ENCODE measurements at regions not wholly inside any gene's neighbourhood (a gene's known extent, or its start where the extent isn't known, plus 50 kb on each side); places are given as distances from the start of the nearest gene placed in this dataset.
"Not testable (repeated sequence)": the region's sequence is repeated elsewhere in the genome, so short reads cannot be mapped to it uniquely, and the experiment has no call there.

DNA sequence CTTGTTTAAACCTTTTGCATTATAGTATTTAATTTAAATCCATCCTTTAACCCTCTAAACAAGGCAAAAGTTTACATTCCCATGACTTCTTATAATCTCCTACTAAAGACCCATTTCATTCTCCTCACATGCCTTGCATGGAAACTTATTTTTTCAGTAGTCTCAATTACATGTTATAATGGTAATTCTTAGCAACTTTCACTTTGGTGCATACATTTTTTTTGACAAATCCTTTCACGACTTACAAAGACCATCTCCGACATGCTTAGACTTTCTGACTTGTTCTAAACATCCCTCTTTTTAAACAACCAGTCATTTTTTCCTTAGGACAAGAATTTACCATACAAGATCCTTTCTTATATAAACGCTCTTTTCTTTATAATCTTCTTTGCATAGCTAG is 615.4 kb upstream of the GBE1 start:
- TF ChIP-seq, protein P1, sequence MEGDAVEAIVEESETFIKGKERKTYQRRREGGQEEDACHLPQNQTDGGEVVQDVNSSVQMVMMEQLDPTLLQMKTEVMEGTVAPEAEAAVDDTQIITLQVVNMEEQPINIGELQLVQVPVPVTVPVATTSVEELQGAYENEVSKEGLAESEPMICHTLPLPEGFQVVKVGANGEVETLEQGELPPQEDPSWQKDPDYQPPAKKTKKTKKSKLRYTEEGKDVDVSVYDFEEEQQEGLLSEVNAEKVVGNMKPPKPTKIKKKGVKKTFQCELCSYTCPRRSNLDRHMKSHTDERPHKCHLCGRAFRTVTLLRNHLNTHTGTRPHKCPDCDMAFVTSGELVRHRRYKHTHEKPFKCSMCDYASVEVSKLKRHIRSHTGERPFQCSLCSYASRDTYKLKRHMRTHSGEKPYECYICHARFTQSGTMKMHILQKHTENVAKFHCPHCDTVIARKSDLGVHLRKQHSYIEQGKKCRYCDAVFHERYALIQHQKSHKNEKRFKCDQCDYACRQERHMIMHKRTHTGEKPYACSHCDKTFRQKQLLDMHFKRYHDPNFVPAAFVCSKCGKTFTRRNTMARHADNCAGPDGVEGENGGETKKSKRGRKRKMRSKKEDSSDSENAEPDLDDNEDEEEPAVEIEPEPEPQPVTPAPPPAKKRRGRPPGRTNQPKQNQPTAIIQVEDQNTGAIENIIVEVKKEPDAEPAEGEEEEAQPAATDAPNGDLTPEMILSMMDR (IDR thresholded peaks at IDR 0.05) = no peak
- no peak for TF ChIP-seq POLR2A (IDR thresholded peaks at IDR 0.05)
- Histone ChIP-seq H3K9me3 (replicated peaks in 1 of 3) (no peaks in the 10 kb centered on the region), H3K27me3 (no peaks in the 10 kb centered on the region), H3K4me3 (no peak overlapping the region), H3K27ac (no peak overlapping the region), H3K36me3 (replicated peaks in 1 of 2) (no peaks in the 10 kb centered on the region), H3K4me1 (replicated peaks in 1 of 2) (no peaks in the 10 kb centered on the region)
- intact Hi-C loops (cut with DNase I) = no loop called here
- DNase-seq = no peak
- WGBS, 4 donors = 77 to 85% (median 82%) methylated on average over 3 of the region's 3 CpGs

DNA sequence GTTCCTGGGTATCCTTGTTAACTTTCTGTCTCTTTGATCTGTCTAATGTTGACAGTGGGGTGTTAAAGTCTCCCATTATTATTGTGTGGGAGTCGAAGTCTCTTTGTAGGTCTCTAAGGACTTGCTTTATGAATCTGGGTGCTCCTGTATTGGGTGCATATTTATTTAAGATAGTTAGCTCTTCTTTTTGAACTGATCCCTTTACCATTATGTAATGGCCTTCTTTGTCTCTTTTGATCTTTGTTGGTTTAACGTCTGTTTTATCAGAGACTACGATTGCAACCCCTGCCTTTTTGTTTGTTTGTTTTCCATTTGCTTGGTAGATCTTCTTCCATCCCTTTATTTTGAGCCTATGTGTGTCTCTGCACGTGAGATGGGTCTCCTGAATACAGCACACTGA is 612.4 kb upstream of the GBE1 start:
- H3K9me3 ChIP-seq (replicated peaks in 1 of 3); H3K4me3 ChIP-seq; H3K27ac ChIP-seq; H3K36me3 ChIP-seq (replicated peaks in 1 of 2); H3K4me1 ChIP-seq (replicated peaks in 1 of 2); H3K27me3 ChIP-seq; DNase-seq; intact Hi-C loops (cut with DNase I): not testable (repeated sequence)
- WGBS, 4 donors = 69 to 75% (median 70%) methylated on average over 4 of the region's 4 CpGs

DNA sequence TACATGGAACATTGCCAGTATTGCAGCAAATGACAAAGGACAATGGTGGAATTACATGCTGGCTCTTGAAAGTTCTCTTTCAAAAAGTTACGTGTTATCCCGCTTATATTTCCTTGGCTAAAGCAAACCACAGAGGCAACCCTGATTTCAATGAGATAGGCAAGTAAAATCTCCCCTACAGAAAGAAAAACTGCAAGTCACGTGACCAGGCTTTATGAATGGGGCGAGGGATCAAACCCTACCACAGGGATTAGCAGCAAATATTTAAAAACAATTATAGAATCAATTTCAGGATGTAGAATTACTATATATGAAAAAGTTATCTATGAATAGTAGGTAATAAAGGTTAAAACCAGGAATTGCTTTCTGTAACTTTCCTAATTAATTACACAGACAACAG is 603.4 kb upstream of the GBE1 start:
- H3K4me3 ChIP-seq = no peak overlapping the region
- 85 to 92% (median 88%) methylated on average over 4 of the region's 4 CpGs for WGBS, 4 donors
- DNase-seq = no peak
- H3K36me3 ChIP-seq (replicated peaks in 1 of 2) = no peaks in the 10 kb centered on the region
- intact Hi-C loops (cut with DNase I) = no loop called here
- H3K9me3 ChIP-seq (replicated peaks in 1 of 3) = no peaks in the 10 kb centered on the region
- no peak for TF ChIP-seq POLR2A (IDR thresholded peaks at IDR 0.05)
- TF ChIP-seq, protein P1 (IDR thresholded peaks at IDR 0.05) = no peak
- no peaks in the 10 kb centered on the region for H3K27me3 ChIP-seq
- no peak overlapping the region for H3K27ac ChIP-seq
- no peaks in the 10 kb centered on the region for H3K4me1 ChIP-seq (replicated peaks in 1 of 2)

DNA sequence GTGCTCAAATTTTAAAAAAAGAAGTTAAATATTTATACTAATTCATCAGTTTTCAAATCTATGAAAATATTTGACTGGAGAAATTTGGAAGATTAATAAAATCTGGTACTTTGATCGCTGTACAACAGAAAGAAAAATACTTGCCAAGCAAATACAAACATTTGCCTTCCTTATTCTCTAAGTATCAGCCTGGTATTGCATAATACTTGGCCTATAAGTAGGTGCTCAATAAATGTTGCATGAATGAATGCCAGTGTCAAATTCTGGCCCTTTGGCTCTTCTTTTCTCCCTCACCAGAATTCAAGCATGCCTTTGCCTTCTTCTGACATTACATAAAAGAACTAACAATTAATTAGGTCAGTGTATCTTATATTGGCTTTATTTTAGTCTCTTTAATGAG is 601.7 kb upstream of the GBE1 start:
- WGBS, 4 donors = 86 to 90% (median 88%) methylated on average over 1 of the region's 1 CpG
- no peaks in the 10 kb centered on the region for H3K4me1 ChIP-seq (replicated peaks in 1 of 2)
- no peak for DNase-seq
- H3K36me3 ChIP-seq (replicated peaks in 1 of 2) = no peaks in the 10 kb centered on the region
- intact Hi-C loops (cut with DNase I) = no loop called here
- H3K27me3 ChIP-seq = no peaks in the 10 kb centered on the region
- H3K27ac ChIP-seq = no peak overlapping the region
- H3K9me3 ChIP-seq (replicated peaks in 1 of 3) = no peaks in the 10 kb centered on the region
- no peak for TF ChIP-seq POLR2A (IDR thresholded peaks at IDR 0.05)
- TF ChIP-seq, protein P1 (IDR thresholded peaks at IDR 0.05) = no peak
- H3K4me3 ChIP-seq = no peak overlapping the region

DNA sequence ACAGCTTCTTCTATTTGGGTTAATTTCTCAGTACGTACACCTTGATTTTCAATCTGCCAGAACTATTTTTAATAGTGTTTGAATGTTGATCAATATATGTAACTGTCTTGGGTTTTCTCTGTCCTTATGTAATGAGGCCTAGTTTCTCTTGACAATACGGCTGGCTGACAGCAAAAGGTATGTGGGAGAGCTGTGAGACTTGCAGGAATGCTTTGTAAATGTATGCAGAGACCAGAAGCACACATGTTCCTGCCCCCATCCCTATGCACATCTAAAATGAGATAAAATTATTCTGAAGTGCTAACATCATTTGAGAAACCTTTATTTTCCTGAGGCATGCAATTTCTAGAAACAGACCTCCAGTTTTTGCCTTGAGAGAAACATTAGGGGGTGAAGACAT is 593.8 kb upstream of the GBE1 start:
- H3K4me1 ChIP-seq (replicated peaks in 1 of 2) = peaks cover 4 to 19% of the 10 kb centered on the region in 2 donors
- H3K27me3 ChIP-seq = no peaks in the 10 kb centered on the region
- DNase-seq = no peak
- no peaks in the 10 kb centered on the region for H3K9me3 ChIP-seq (replicated peaks in 1 of 3)
- H3K27ac ChIP-seq = no peak overlapping the region
- intact Hi-C loops (cut with DNase I) = no loop called here
- no peak overlapping the region for H3K4me3 ChIP-seq
- no peaks in the 10 kb centered on the region for H3K36me3 ChIP-seq (replicated peaks in 1 of 2)
- TF ChIP-seq POLR2A (IDR thresholded peaks at IDR 0.05) = no peak
- TF ChIP-seq, protein P1 (IDR thresholded peaks at IDR 0.05) = no peak
- 73 to 85% (median 81%) methylated on average over 2 of the region's 2 CpGs for WGBS, 4 donors
